ENCODE measurements at regions not wholly inside any gene's neighbourhood (a gene's known extent, or its start where the extent isn't known, plus 50 kb on each side); places are given as distances from the start of the nearest gene placed in this dataset.

DNA sequence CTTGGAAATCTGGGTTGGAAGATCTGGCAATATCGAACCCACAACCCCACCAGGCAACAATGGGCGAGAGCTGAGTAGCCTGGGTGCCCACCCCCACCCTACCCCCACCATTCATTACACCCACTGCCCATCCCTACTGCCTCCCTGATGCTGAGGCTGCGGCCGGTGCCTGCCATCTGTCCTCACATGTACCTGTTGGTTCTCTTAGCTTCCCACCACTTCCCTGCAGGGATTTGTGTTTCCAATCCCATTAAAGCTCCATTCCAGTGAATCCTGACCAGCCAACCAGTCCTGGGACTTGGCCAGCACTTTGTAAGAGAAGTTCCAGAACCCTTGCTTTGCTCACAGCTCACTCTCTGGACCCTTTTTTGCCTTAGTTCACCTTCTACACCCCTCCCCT is 163.0 kb upstream of the SH3BP4 start:
- H3K36me3 ChIP-seq (ENCODE audit: control insufficient read depth in 2 of 2, insufficient read depth in 2 of 2, low read length in 2 of 2): no peaks in the 10 kb centered on the region
- no peak overlapping the region for H3K9ac ChIP-seq (ENCODE audit: low read length in 2 of 2)
- no peak overlapping the region for H3K27ac ChIP-seq (ENCODE audit: low read length)
- peaks cover 0 to 4% of the 10 kb centered on the region in 2 donors for H3K9me3 ChIP-seq (ENCODE audit: control insufficient read depth in 2 of 2, low read length in 2 of 2)
- no peaks in the 10 kb centered on the region for H3K27me3 ChIP-seq (ENCODE audit: control insufficient read depth in 1 of 2, insufficient read depth in 2 of 2, low read length in 2 of 2)
- H3K4me3 ChIP-seq (ENCODE audit: low read length in 2 of 2): no peak overlapping the region
- H3K4me1 ChIP-seq (ENCODE audit: control insufficient read depth, insufficient read depth, low read length): no peaks in the 10 kb centered on the region

DNA sequence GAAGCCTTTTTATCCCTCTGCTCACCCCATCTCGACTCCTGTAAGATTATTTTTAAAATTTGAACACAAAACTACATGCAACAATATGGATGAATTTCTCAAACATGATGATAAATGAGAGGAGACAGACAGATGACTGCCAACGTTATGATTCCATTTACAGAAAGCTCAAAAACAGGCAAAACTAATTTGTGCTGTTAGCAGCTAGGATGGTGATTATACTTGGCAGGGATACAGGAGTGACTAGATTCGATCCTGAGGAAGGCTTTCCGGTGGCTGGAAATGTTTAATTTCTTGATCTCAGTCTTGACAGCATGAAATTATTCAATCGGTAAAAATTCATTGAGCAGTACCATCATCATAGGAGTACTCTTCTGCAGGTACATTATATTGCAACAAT is 163.4 kb upstream of the SH3BP4 start:
- Histone ChIP-seq H3K9ac (ENCODE audit: low read length in 2 of 2) (no peak overlapping the region), H3K27me3 (ENCODE audit: control insufficient read depth in 1 of 2, insufficient read depth in 2 of 2, low read length in 2 of 2) (no peaks in the 10 kb centered on the region), H3K36me3 (ENCODE audit: control insufficient read depth in 2 of 2, insufficient read depth in 2 of 2, low read length in 2 of 2) (no peaks in the 10 kb centered on the region), H3K4me3 (ENCODE audit: low read length in 2 of 2) (no peak overlapping the region), H3K27ac (ENCODE audit: low read length) (no peak overlapping the region), H3K9me3 (ENCODE audit: control insufficient read depth in 2 of 2, low read length in 2 of 2) (peaks cover 0 to 4% of the 10 kb centered on the region in 2 donors), H3K4me1 (ENCODE audit: control insufficient read depth, insufficient read depth, low read length) (no peaks in the 10 kb centered on the region)

DNA sequence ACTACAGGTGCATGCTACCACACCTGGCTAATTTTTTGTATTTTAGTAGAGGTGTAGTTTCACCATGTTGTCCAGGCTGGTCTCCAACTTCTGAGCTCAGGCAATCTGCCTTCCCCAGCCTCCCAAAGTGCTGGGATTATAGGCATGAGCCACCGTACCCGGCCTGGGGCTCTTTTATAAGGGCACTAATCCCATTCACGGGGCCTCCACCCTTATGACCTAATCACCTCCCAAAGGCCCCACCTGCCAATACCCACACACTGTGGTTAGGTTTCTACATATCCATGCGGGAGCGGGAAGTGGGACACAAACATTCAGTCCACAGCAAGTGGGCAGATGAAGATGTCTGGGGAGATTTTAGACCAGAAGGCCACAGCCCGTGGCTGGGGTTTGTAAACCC is 164.7 kb upstream of the SH3BP4 start:
- Histone ChIP-seq H3K27ac (ENCODE audit: low read length) (no peak overlapping the region), H3K27me3 (ENCODE audit: control insufficient read depth in 1 of 2, insufficient read depth in 2 of 2, low read length in 2 of 2) (no peaks in the 10 kb centered on the region), H3K36me3 (ENCODE audit: control insufficient read depth in 2 of 2, insufficient read depth in 2 of 2, low read length in 2 of 2) (no peaks in the 10 kb centered on the region), H3K9me3 (ENCODE audit: control insufficient read depth in 2 of 2, low read length in 2 of 2) (peaks cover 4 to 14% of the 10 kb centered on the region in 2 donors), H3K9ac (ENCODE audit: low read length in 2 of 2) (no peak overlapping the region), H3K4me1 (ENCODE audit: control insufficient read depth, insufficient read depth, low read length) (no peaks in the 10 kb centered on the region), H3K4me3 (ENCODE audit: low read length in 2 of 2) (no peak overlapping the region)

DNA sequence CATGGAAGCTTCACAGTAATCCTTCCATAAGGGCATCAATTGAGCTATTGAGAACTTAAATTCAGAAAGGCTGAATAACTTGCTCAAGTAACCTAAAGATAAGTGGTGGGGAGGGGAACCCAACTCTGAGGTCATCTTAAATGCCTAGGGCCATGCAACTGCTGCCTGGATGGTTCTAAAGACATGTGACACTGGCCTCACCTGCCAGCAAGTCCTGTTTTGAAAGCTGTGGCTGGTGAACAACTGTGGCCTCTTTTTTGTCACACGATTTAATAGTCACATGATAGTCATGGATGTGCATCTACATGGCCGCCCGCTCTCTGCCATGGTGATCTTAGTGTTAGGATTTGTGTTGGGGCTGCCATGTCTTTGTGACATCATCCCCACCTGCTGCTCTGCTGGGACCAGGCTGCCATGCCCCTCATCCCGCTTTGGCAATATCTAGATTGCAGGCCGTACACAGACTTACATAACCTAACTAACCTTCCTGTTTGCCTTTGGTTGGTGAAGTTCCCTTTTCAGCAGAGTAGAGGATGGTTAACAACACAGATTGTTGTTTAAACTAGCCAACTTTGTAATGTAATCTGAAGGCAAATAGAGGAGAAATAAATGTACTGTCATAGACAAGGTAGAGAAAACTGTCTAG is 177.9 kb upstream of the SH3BP4 start:
- peaks cover 10% of the 10 kb centered on the region for H3K4me1 ChIP-seq (ENCODE audit: control insufficient read depth, insufficient read depth, low read length)
- H3K4me3 ChIP-seq (ENCODE audit: low read length in 2 of 2): no peak overlapping the region
- no peak overlapping the region for H3K9ac ChIP-seq (ENCODE audit: low read length in 2 of 2)
- no peaks in the 10 kb centered on the region for H3K36me3 ChIP-seq (ENCODE audit: control insufficient read depth in 2 of 2, insufficient read depth in 2 of 2, low read length in 2 of 2)
- no peaks in the 10 kb centered on the region for H3K9me3 ChIP-seq (ENCODE audit: control insufficient read depth in 2 of 2, low read length in 2 of 2)
- H3K27me3 ChIP-seq (ENCODE audit: control insufficient read depth in 1 of 2, insufficient read depth in 2 of 2, low read length in 2 of 2): no peaks in the 10 kb centered on the region
- no peak overlapping the region for H3K27ac ChIP-seq (ENCODE audit: low read length)

DNA sequence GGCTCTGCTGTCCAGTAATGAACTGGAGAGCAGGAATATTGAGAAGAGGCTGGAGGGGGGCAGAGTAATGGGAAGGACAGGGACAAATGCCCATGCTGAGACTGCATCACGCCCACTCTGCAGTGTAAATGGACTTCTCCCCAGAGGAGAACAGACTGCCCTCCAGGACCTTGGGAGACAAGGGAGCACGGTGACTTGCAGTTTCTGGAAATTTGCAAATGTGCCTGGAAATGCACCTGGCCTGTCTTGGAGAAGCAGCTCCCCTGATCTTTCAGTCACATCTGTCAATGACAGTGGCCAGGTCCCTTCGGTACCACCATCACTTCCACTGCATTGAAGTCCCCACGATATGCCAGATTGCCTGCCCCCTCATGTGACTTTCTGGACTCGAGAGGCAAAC is 178.7 kb upstream of the SH3BP4 start:
- Histone ChIP-seq H3K9ac (ENCODE audit: low read length in 2 of 2) (no peak overlapping the region), H3K27me3 (ENCODE audit: control insufficient read depth in 1 of 2, insufficient read depth in 2 of 2, low read length in 2 of 2) (no peaks in the 10 kb centered on the region), H3K27ac (ENCODE audit: low read length) (no peak overlapping the region), H3K9me3 (ENCODE audit: control insufficient read depth in 2 of 2, low read length in 2 of 2) (no peaks in the 10 kb centered on the region), H3K4me1 (ENCODE audit: control insufficient read depth, insufficient read depth, low read length) (peaks cover 16% of the 10 kb centered on the region), H3K36me3 (ENCODE audit: control insufficient read depth in 2 of 2, insufficient read depth in 2 of 2, low read length in 2 of 2) (no peaks in the 10 kb centered on the region), H3K4me3 (ENCODE audit: low read length in 2 of 2) (no peak overlapping the region)

DNA sequence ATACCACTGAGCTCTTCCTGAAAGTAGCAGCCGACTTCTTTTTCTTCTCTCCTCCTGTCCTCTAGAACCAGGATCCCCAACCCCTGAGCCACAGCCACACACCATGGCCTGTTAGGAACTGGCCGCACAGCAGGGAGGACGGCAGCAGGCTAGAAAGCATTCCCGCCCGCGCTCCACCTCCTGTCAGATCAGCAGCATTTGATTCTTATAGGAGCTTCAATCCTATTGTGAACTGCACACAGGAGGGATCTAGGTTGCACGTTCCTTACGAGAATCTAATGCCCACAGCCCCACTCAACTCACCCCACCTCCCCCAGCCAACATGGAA is 179.1 kb upstream of the SH3BP4 start:
- Histone ChIP-seq H3K4me3 (ENCODE audit: low read length in 2 of 2) (no peak overlapping the region), H3K4me1 (ENCODE audit: control insufficient read depth, insufficient read depth, low read length) (peaks cover 16% of the 10 kb centered on the region), H3K36me3 (ENCODE audit: control insufficient read depth in 2 of 2, insufficient read depth in 2 of 2, low read length in 2 of 2) (no peaks in the 10 kb centered on the region), H3K27ac (ENCODE audit: low read length) (no peak overlapping the region), H3K9ac (ENCODE audit: low read length in 2 of 2) (no peak overlapping the region), H3K9me3 (ENCODE audit: control insufficient read depth in 2 of 2, low read length in 2 of 2) (no peaks in the 10 kb centered on the region), H3K27me3 (ENCODE audit: control insufficient read depth in 1 of 2, insufficient read depth in 2 of 2, low read length in 2 of 2) (no peaks in the 10 kb centered on the region)

DNA sequence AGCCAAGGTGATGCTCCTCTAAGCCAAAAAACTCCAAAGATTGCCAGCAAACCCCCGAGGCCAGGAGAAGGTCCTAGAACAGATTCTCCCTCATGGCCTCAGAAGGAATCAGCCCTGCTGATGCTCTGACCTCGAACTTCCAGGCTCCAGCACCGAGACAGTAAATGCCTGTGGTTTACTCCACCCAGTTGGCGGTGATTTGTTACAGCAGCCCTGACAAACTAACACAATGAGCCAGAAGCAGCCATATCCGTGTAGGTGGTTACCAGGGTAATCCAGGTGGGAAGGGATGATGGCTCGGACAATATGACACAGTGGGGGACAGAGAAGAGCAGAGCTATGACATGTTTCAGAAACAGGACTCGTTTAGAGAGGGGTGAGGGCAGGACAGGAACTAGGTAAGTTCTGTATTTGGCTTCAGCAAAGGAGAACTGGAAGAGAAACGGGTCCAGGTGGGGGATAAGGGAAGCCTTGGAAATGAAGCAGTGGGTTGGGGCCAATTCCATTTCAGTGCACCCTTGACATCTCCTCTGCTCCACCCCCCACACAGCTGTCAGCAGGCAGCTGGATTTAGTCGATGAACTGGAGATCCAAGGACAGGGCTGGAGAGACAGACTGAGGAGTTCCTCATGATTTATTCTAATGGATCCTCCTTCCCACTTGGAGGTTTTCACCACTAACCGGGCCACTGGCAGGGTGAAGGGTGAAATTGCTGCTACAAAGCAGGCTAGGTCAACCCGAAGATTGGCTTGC is 179.7 kb upstream of the SH3BP4 start:
- H3K27me3 ChIP-seq (ENCODE audit: control insufficient read depth in 1 of 2, insufficient read depth in 2 of 2, low read length in 2 of 2): no peaks in the 10 kb centered on the region
- H3K36me3 ChIP-seq (ENCODE audit: control insufficient read depth in 2 of 2, insufficient read depth in 2 of 2, low read length in 2 of 2): no peaks in the 10 kb centered on the region
- H3K4me3 ChIP-seq (ENCODE audit: low read length in 2 of 2): no peak overlapping the region
- H3K9ac ChIP-seq (ENCODE audit: low read length in 2 of 2): no peak overlapping the region
- H3K9me3 ChIP-seq (ENCODE audit: control insufficient read depth in 2 of 2, low read length in 2 of 2): no peaks in the 10 kb centered on the region
- no peak overlapping the region for H3K27ac ChIP-seq (ENCODE audit: low read length)
- H3K4me1 ChIP-seq (ENCODE audit: control insufficient read depth, insufficient read depth, low read length): peaks cover 16% of the 10 kb centered on the region

DNA sequence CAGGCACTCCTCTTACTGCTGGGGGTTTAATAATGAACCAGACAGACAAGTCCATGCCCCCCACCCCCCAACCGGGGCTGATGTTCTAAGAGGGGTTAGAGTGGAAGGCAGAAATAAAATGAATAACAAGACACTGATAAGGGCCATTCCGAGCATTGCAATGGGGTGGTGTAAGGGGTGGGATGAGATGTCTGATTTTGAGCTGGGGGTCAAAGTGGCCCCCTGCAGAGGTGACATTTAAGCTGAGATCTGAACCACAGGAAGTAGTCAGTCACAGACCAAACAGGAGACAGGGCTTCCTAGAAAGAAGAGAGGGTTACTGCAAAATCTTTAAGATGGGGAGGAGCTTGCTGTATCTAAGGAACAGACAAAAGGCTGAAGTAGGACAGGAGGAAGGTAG is 180.6 kb upstream of the SH3BP4 start:
- Histone ChIP-seq H3K9ac (ENCODE audit: low read length in 2 of 2) (no peak overlapping the region), H3K27me3 (ENCODE audit: control insufficient read depth in 1 of 2, insufficient read depth in 2 of 2, low read length in 2 of 2) (peaks cover 0 to 2% of the 10 kb centered on the region in 2 donors), H3K4me3 (ENCODE audit: low read length in 2 of 2) (no peak overlapping the region), H3K9me3 (ENCODE audit: control insufficient read depth in 2 of 2, low read length in 2 of 2) (no peaks in the 10 kb centered on the region), H3K4me1 (ENCODE audit: control insufficient read depth, insufficient read depth, low read length) (peaks cover 16% of the 10 kb centered on the region), H3K36me3 (ENCODE audit: control insufficient read depth in 2 of 2, insufficient read depth in 2 of 2, low read length in 2 of 2) (no peaks in the 10 kb centered on the region), H3K27ac (ENCODE audit: low read length) (no peak overlapping the region)

DNA sequence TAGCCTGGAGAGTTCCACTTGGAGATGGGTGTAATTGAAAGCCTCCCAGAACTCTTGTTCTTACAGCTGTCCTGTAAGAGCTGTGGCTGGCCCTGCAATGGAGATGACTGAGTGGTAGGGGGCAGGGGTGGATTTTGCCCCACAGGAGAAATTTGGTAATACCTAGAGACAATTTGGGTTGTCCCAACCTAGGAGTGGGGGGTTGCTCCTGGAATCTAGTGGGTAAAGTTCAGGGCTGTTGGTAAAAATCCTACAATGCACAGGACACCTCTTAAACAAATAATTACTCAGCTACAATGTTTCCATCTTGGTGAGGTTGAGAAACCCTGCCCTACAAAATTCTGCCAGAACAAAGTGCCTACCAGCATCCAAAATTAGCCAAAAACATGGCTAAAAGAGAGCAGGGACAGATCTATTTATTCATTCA is 181.1 kb upstream of the SH3BP4 start:
- Histone ChIP-seq H3K4me1 (ENCODE audit: control insufficient read depth, insufficient read depth, low read length) (peaks cover 16% of the 10 kb centered on the region), H3K27ac (ENCODE audit: low read length) (no peak overlapping the region), H3K4me3 (ENCODE audit: low read length in 2 of 2) (no peak overlapping the region), H3K9ac (ENCODE audit: low read length in 2 of 2) (no peak overlapping the region), H3K27me3 (ENCODE audit: control insufficient read depth in 1 of 2, insufficient read depth in 2 of 2, low read length in 2 of 2) (peaks cover 0 to 2% of the 10 kb centered on the region in 2 donors), H3K36me3 (ENCODE audit: control insufficient read depth in 2 of 2, insufficient read depth in 2 of 2, low read length in 2 of 2) (no peaks in the 10 kb centered on the region), H3K9me3 (ENCODE audit: control insufficient read depth in 2 of 2, low read length in 2 of 2) (no peaks in the 10 kb centered on the region)

DNA sequence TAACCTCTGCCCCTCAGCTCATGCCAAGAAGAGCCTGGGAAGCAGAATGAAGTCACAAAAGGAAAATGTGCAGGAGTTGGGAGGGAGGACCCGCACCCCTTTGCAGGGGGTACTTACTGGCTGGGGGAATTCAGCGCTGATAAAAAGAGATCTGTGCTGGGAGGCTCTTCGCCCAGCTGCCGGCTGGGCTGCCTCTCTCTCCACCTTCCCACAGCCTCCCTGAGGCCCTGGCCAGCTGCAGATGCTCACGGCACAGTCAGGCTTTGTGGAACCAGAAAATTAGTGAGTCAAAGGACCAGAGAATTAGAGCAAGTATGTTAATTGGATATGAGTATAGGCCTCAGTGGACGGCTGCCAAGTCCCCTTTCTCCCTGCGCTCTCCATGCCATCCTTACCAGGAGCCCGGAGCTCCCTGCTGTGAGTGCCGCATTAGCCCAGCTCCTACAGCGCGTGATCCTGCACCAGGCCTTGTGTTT is 181.7 kb upstream of the SH3BP4 start:
- Histone ChIP-seq H3K27me3 (ENCODE audit: control insufficient read depth in 1 of 2, insufficient read depth in 2 of 2, low read length in 2 of 2) (peaks cover 0 to 2% of the 10 kb centered on the region in 2 donors), H3K27ac (ENCODE audit: low read length) (no peak overlapping the region), H3K4me1 (ENCODE audit: control insufficient read depth, insufficient read depth, low read length) (peaks cover 16% of the 10 kb centered on the region), H3K4me3 (ENCODE audit: low read length in 2 of 2) (no peak overlapping the region), H3K36me3 (ENCODE audit: control insufficient read depth in 2 of 2, insufficient read depth in 2 of 2, low read length in 2 of 2) (no peaks in the 10 kb centered on the region), H3K9ac (ENCODE audit: low read length in 2 of 2) (no peak overlapping the region), H3K9me3 (ENCODE audit: control insufficient read depth in 2 of 2, low read length in 2 of 2) (no peaks in the 10 kb centered on the region)

DNA sequence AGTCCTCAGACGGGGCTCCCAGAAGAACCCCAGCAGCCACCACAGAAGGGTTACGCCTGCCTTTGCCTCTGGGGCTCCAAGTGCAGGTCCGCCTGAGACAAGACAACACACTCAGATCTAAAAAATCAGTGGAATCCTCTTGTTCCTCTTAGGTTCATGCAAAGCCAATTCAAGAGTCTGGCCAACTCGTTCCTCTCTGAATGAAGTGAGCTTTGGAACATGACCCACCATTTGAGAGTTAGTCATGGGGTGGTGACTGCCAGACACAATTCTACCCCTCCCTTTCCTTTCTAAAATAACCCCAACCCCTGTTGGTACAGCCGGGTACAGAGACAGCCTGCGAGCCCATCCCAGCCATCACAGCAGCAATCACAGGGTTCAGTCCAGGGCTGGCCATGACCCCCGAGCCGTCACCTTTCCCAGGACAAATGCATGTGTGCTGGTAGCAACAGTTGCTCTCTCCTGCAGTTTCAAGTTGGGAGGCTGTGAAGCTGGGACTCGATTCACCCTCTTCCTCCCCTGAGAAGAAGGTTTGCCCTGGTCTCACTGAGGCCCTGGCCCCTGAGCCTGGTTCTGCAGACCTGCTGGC is 183.1 kb upstream of the SH3BP4 start:
- no peaks in the 10 kb centered on the region for H3K36me3 ChIP-seq (ENCODE audit: control insufficient read depth in 2 of 2, insufficient read depth in 2 of 2, low read length in 2 of 2)
- no peak overlapping the region for H3K27ac ChIP-seq (ENCODE audit: low read length)
- H3K9ac ChIP-seq (ENCODE audit: low read length in 2 of 2): no peak overlapping the region
- H3K9me3 ChIP-seq (ENCODE audit: control insufficient read depth in 2 of 2, low read length in 2 of 2): no peaks in the 10 kb centered on the region
- H3K4me1 ChIP-seq (ENCODE audit: control insufficient read depth, insufficient read depth, low read length): peaks cover 16% of the 10 kb centered on the region
- peaks cover 0 to 2% of the 10 kb centered on the region in 2 donors for H3K27me3 ChIP-seq (ENCODE audit: control insufficient read depth in 1 of 2, insufficient read depth in 2 of 2, low read length in 2 of 2)
- H3K4me3 ChIP-seq (ENCODE audit: low read length in 2 of 2): no peak overlapping the region

Data from stomach smooth muscle (tissue), 2 donors.